GM12873 (cell line): ENCODE measurements at regions not wholly inside any gene's neighbourhood (a gene's known extent, or its start where the extent isn't known, plus 50 kb on each side); places are given as distances from the start of the nearest gene placed in this dataset.

Source experiments
- CTCF ChIP-seq: IDR thresholded peaks from 2 replicates; pipeline ENCODE4 v1.5.1; 2012; ENCODE audit warnings: low read depth, mild to moderate bottlenecking, moderate library complexity, low read length, control low read depth; ENCODE audit not compliant: insufficient read depth; ENCODE audit errors: missing control alignments

DNA sequence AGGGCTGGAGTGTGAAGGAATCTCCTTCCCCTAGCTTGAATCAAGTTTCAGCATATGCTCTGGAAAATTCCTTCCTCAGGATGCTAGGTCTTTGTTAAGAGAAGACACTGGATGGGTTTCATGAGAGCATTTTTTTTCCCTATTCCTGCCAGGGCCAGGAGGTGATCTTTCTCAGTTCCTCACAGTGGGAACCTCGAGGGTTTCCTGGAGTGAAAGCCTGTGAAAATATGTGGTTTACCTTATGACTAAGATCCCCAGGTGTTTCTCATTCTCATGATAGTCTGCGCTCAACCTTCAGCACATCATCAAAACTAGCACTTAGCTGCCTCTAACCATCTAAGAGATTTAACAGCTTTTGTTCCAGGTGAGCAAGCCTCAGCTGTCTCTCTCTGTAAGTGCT is 985.3 kb upstream of the FAT3 start:
- no peak for TF ChIP-seq CTCF

DNA sequence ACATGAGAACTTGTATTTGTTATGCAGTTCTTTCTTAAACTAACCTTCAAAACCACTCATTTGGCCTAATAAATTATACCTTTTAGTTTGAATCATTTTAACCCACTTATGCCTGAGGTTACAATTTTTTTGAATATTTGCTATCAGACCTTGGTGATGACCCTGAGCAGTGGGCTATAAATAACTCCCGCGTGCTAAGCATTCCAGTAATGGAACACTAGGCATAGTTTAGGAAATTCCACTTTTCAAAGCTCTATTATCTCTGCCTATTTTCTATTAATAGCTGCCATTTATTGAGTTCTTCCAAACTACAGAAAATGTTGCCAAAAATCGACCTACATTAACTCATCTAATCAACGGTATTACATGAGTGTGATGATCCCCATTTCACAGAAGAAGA is 993.4 kb upstream of the FAT3 start:
- TF ChIP-seq CTCF: no peak

DNA sequence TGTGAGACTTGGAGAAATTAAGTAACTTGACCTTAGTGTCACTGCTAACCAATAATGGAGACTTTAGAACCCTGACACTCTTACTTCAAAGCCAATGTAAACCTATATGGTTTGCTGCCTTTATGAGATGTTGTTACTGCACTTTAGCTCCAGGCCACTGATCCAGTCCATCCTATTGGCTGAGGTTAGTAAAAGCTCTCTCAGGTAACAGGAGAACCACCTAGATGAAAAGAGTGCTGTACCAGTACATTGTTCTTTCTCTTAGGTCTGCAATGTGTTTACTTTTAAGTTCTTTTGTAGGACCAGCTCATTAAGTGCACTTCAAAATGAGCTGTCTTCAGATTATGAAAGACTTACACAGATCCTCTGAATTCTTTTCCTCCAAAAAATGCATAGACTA is 994.0 kb upstream of the FAT3 start:
- no peak for TF ChIP-seq CTCF

GRCh38 chr11:91222830-91223229 is 1000.0 kb upstream of the CHORDC1 start:
- TF ChIP-seq CTCF: no peak

GRCh38 chr11:91220476-91221202 is 997.8 kb upstream of the CHORDC1 start:
- TF ChIP-seq CTCF: no peak

DNA sequence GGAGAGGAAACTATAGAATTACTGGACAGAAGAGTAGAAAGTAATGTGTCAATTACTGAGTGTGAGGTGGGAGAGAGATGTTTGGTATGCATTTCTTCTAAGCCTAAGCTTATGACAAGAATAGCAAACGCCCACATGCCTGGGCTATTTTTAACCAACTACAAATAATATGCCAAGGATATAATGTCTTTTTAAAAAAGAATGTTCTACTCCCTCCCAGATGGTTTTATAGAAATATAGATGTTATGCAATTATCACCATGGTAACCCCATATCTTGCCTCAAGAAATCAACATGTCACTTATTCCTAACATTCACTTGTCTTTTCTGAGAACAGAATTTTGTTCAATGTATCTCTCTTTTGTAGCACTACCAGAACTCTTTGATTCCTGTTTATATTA is 996.7 kb upstream of the CHORDC1 start:
- TF ChIP-seq CTCF: no peak

DNA sequence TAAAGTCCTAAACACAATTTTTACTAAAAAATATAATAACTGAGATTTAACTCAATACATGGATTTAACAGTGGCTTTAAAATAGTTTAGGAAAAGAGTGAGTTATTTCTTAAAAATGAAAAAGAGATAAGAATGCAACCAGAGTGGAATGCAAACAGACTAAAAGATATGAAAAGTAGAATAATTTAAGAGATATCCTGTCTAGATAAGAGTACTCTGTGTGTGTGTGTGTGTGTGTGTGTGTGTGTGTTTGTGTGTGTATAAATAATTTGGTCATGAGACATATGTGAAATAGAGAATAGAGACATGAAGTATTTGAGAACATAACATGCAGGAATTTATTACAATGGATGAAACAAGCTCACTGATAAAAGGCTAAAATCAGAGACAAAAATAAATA is 986.9 kb upstream of the CHORDC1 start:
- TF ChIP-seq CTCF: no peak
